ENCODE measurements at regions not wholly inside any gene's neighbourhood (a gene's known extent, or its start where the extent isn't known, plus 50 kb on each side); places are given as distances from the start of the nearest gene placed in this dataset.
A peak's percentile ranks its signal among the peaks of the same experiment; 100 is the strongest.

DNA sequence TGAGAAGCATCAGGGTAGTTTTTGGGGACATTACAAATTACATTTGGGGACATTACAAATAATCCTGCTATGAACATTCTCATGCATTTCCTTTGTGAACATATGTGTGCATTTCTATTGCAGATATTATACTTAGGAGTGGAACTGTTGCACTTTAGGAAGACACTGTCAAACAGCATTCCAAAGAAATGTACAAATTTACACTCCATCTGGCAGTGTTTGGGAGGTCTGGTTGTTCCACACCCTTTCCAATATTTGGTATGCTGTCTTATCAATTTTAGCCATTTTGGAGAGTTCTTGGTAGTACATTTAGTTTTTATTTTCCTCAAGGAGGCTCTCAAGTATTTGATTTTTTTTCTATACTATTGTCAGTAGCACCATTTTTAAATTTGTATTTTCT is 419.1 kb upstream of the ARHGEF26 start:
- intact Hi-C loops (cut with DNase I): no loop called here
- no peaks in the 10 kb centered on the region for H3K9me3 ChIP-seq

DNA sequence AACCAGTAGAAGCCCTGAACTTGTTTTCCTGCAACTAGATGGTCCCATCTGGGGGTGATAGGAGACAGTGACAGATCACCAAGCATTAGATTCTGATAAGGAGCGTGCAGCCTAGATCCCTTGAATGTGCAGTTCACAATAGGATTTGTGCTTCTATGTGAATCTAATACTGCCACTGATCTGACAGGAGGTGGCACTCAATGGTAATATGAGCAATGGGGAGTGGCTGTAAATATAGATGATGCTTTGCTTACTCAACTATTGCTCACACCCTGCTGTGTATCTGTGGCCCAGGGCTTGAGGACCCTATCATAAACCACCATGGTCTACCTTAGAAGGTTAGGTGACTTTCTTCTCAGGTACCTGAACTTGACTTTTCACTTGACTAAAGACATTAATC is 417.1 kb upstream of the ARHGEF26 start:
- TF ChIP-seq POLR2A (IDR thresholded peaks at IDR 0.05): no peak
- TF ChIP-seq, protein P1, sequence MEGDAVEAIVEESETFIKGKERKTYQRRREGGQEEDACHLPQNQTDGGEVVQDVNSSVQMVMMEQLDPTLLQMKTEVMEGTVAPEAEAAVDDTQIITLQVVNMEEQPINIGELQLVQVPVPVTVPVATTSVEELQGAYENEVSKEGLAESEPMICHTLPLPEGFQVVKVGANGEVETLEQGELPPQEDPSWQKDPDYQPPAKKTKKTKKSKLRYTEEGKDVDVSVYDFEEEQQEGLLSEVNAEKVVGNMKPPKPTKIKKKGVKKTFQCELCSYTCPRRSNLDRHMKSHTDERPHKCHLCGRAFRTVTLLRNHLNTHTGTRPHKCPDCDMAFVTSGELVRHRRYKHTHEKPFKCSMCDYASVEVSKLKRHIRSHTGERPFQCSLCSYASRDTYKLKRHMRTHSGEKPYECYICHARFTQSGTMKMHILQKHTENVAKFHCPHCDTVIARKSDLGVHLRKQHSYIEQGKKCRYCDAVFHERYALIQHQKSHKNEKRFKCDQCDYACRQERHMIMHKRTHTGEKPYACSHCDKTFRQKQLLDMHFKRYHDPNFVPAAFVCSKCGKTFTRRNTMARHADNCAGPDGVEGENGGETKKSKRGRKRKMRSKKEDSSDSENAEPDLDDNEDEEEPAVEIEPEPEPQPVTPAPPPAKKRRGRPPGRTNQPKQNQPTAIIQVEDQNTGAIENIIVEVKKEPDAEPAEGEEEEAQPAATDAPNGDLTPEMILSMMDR (IDR thresholded peaks at IDR 0.05): peak in 1 of 4 donors; percentile 10

More for the DNA sequence above, 419.1 kb upstream of the ARHGEF26 start:
- TF ChIP-seq POLR2A (IDR thresholded peaks at IDR 0.05): no peak
- TF ChIP-seq, protein P1 (IDR thresholded peaks at IDR 0.05): no peak
- DNase-seq: no peak
- Histone ChIP-seq H3K36me3 (no peaks in the 10 kb centered on the region), H3K4me1 (no peaks in the 10 kb centered on the region), H3K27ac (no peak overlapping the region), H3K27me3 (no peaks in the 10 kb centered on the region), H3K4me3 (no peak overlapping the region)
- no peak for ATAC-seq

DNA sequence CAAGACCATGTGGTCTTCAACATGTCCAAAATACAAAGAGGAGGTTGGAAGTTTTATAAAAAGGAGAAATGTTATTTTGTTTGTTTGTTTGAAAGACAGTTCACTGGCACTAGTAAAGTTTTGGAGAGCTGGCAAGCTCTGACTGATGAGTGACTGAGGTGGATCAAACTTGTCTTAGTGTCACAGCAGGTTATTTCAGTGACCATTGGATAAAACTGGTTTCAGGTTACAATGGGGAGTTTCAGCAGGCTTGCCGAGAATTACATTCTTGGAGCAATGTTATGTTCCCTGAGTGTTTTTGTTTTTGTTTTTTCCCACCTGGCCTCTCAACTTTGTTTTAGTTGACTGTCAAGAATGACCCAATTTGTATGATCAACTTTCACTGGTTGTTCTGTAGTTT is 414.5 kb upstream of the ARHGEF26 start:
- TF ChIP-seq, protein P1 (IDR thresholded peaks at IDR 0.05): no peak
- no peak for TF ChIP-seq POLR2A (IDR thresholded peaks at IDR 0.05)
- DNase-seq (no peak), ATAC-seq (no peak)
- no peaks in the 10 kb centered on the region for H3K4me1 ChIP-seq
- WGBS (ENCODE audit: insufficient coverage, low coverage, low lambda C conversion rate, missing lambda C conversion rate): 27% methylated on average over 1 of the region's 1 CpG
- H3K9me3 ChIP-seq: no peaks in the 10 kb centered on the region
- peaks cover 0 to 3% of the 10 kb centered on the region in 2 donors for H3K27me3 ChIP-seq
- no peaks in the 10 kb centered on the region for H3K36me3 ChIP-seq
- no peak overlapping the region for H3K27ac ChIP-seq
- intact Hi-C loops (cut with DNase I): no loop called here
- no peak overlapping the region for H3K4me3 ChIP-seq

More for the DNA sequence above, 417.1 kb upstream of the ARHGEF26 start:
- no peak overlapping the region for H3K4me3 ChIP-seq
- DNase-seq (no peak), ATAC-seq (peak in 1 of 4 donors; percentile 36)
- H3K4me1 ChIP-seq: no peaks in the 10 kb centered on the region
- H3K27ac ChIP-seq: no peak overlapping the region
- peaks cover 0 to 3% of the 10 kb centered on the region in 2 donors for H3K27me3 ChIP-seq
- no peaks in the 10 kb centered on the region for H3K36me3 ChIP-seq
- H3K9me3 ChIP-seq: no peaks in the 10 kb centered on the region
- intact Hi-C loops (cut with DNase I): no loop called here
- WGBS (ENCODE audit: insufficient coverage, low coverage, low lambda C conversion rate, missing lambda C conversion rate): 33% methylated on average over 1 of the region's 1 CpG

DNA sequence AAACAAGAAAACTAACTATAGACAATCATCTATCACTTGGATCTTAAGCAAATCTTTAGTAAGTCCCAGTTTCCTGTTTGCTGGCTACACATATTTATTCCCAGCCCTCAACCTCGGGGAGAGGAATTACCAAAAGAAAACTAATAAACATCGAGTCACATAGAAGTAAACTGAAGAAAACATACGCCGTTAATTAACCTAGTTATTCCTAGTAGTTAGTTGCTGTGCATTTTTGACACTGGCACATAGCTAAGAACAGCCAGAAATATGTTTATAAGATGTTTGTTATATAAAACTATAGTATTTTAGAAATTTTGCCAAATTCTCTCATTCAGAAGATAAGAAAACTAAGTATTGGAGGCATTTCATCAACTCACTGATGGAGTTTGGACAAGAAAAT is 407.2 kb upstream of the ARHGEF26 start:
- no peak for TF ChIP-seq POLR2A (IDR thresholded peaks at IDR 0.05)
- TF ChIP-seq, protein P1 (IDR thresholded peaks at IDR 0.05): no peak
- Histone ChIP-seq H3K27ac (no peak overlapping the region), H3K4me3 (no peak overlapping the region), H3K9me3 (no peaks in the 10 kb centered on the region), H3K36me3 (no peaks in the 10 kb centered on the region), H3K27me3 (no peaks in the 10 kb centered on the region), H3K4me1 (no peaks in the 10 kb centered on the region)
- WGBS (ENCODE audit: insufficient coverage, low coverage, low lambda C conversion rate, missing lambda C conversion rate): 40% methylated on average over 4 of the region's 4 CpGs
- DNase-seq: no peak
- no peak for ATAC-seq
- intact Hi-C loops (cut with DNase I): no loop called here
